T-helper 22 cell (primary cell): ENCODE measurements at regions not wholly inside any gene's neighbourhood (a gene's known extent, or its start where the extent isn't known, plus 50 kb on each side); places are given as distances from the start of the nearest gene placed in this dataset.
"Not testable (repeated sequence)": the region's sequence is repeated elsewhere in the genome, so short reads cannot be mapped to it uniquely, and the experiment has no call there.

ENCODE experiments used
- DNase-seq: peaks from one replicate; pipeline ENCODE4 v3.0.0-alpha.2; 2020; ENCODE audit warnings: low read depth

DNA sequence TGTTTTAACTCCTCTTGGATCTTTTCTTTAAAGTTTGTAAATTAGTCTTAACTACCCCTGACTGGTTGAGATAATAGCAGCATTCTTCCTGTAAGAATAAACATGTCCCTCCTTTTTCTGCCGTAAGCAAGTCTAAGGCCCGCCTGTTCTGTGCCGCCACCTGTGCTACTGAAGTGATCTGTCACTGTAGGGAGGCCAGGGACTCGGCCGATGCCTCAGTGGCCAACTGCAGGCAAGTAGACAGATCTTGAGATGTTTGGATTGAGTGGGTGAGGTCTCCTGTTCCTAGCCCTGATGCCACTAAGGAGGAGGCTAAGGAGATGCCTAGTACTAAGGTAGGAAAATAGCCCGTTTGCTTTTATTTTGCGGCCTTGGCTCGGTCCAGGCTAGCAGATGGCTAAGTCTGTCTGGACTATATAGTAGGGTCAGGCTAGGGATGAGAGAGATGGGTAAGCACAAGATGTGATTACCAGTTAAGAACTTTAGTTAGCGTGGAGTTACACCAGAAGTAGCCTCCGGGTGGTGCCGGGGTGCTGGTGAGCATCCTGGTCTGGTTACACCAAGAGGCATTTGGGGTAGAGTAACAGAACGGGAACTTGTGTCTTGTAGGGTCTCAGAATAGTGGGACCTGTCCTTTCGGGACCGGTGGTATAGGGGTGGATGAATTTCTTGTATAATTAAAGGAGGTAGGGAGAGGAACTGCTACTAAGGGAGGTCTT lies 584.2 kb downstream of the SUCLG1 start:
- DNase-seq: no peak

DNA sequence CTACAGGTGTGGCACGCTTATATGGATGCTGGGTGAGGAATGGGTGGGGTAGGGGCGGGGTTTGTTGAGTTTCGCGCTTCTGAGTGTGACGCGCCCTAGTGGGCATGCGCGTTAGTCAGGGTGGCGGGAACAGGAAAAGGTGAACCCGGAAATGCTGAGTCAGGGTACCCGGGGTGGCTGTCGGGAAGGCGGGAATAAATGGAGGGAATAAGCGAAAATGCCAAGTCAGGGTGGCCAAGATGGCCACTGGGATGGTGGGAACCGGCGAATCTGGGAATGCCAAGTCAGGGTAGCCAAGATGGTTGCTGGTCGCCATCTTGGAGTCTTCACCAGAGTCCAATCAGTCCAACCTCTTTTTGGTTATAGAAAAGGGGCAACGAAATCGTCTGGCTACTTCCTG lies 585.0 kb downstream of the SUCLG1 start:
- no peak for DNase-seq

DNA sequence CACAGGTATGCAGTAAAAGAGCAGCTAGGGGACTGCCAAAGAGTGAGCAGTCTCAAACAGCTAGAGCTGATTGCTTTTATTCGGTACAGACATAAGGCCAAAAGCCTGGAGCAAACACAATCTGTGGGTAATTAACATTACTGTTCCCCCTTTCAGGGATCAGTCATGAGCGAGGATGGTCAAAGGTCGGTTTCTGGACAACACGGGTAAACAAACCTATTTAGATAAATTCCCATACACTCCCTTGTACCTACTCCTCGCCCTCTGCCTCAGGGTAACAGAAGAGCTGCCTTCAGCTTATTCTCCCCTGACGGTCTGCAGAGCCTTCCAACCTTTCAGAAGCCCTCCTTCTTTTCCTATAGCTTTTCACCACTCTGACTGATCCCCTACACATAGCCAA lies 586.0 kb downstream of the SUCLG1 start:
- DNase-seq: no peak

DNA sequence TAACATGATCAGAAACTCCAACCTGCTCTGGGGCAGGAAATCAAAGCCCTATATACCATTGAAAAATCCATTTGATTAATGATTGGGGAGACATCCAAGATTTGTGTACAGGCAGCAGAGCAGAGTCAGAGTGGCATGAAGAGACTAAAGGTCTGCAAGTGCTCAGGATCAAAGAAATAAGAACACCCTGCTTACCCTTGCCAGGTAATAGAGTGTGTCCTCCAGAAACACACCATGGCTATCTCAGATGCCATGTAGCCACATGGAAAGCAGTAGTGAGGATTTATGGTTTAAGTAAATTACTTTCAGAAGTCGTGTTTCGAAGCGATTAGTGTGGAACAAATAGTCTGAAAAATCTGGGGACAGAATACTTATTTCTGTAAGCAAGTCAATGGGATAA lies 592.9 kb downstream of the SUCLG1 start:
- DNase-seq: no peak

DNA sequence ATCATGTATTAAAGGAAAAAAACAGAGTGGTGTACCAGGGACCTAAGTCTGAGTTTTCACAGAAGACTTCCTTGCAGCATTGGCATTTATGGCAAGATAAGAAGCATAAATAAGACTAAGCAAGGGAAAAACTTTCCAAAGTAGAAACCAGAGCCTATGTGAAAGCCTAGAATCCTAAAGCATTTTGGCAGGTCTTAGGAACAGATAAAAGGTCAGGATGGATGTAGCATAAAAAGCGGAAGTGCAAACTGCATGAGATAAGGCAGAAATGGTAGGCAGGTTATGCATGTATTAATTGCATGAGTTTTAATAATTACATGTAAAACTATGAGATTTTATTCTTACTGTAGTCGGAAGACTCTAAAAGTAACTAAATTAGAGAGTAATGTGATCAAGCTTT lies 596.5 kb downstream of the SUCLG1 start:
- DNase-seq: no peak

DNA sequence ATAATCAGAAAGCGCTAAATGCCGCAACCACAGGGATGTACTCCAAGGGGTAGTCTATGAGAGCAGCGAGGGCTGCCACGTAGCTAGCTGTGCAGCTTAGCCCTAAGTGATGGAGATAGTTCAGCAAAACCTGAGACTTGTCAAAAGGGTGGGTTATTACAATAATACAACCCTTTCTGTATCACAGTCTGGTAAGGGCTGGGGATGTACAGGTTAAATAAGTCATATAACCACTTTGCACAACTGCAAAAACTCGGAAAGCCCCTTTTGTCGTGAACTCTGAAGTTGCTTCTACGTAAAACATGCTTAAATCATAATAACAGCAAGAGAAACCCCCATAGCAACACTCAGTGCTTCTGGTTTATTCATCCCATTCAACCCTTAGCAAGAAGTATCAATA lies 598.8 kb downstream of the SUCLG1 start:
- no peak for DNase-seq

DNA sequence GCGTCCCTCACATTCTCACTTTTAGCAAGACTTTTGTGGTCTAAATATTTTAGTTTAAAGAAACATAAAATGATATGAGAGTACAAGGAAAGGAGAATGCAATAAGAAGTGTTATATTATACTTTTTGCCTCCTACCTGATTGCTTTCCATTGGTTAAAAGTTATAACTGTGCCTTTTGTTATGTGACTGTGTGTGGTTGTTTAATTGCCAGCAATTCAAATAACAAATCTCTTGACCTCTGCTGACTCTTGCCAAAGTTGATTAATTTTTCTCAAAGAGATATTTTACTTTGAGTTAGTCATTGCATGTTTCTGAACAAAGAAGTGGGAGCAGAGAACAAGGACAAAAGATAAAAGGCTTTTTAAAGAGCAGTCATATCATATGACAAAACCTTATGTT lies 599.5 kb downstream of the SUCLG1 start:
- DNase-seq: no peak

DNA sequence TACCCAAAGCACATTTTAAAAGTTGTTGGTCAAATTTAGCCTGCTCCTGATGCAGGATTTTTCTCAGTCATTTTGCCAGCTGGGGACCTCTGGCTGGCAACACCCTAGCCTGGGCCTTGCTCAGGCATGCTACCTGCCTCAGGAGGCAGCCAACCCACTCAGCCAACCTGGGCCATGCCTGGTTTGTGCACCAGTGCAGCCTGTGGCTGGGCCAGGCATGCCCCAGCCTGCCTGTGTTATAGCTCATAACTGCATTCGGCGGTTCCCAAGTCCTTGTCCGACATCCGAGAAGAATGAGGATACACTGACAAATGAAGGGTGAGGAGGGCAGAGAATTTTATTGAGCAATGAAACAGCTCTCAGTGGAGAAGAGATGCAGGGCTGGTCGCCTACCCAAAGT lies 608.0 kb downstream of the SUCLG1 start:
- no peak for DNase-seq

DNA sequence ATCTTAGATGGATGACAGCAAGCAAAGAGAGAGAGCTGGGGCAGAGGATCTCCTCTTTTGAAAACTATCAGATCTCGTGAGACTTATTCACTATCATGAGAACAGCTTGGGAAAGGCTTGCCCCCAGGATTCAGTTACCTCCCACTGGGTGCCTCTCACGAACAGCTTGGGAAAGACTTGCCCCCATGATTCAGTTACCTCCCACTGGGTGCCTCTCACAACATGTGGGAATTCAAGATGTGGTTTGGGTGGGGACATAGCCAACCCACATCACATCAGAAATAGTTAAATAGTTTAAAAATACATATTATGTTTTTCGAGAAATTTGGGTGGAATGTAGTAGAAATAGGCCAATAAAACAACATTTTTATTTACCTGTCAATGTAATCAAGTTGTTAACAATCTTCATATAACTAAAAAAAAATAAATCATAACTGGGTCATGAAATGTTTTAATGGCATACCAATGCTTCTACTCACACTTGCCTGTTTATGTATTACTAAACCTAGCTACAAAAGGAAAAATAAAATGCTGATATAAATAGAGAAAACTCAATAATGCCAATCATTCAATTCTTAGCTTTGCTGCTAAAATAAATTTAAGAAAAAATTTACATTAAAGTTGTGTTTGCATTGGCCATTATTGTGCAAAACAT lies 608.9 kb downstream of the SUCLG1 start:
- no peak for DNase-seq

DNA sequence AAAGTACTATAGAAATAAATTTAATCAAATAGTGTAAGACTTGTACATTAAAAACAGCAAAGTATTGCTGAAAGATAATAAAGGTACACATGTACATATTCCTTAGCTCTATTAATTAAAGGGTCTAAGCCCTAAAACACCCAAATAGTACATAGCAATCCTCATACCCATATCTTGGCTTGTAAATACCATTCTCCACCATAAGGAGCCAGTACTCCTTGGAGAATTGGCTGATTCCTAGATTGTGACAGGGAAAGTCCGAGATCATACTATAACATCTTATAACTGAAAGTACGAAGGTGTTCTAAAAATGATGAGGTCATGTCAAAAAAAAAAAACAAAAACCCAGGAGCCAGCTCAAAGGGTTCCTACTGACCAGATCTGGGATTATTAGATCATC lies 614.6 kb downstream of the SUCLG1 start:
- DNase-seq: no peak

DNA sequence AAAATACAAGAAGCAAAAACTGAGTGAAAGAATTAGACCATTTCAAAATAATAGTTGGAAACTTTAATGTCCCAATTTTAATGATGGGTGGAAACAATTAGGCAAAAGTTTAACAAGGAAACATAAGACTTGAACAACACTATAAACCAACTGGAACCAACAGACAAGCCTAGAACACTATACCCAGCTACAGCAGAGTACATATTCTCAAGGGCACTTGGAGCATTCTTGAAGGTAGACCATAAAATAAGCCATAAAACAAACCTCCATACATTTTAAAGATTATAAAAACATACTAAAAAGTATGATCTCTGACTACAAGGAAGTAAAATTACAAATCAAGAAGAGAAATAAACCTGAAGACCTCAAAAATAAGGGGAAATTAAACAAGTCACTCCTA lies 616.7 kb downstream of the SUCLG1 start:
- no peak for DNase-seq

DNA sequence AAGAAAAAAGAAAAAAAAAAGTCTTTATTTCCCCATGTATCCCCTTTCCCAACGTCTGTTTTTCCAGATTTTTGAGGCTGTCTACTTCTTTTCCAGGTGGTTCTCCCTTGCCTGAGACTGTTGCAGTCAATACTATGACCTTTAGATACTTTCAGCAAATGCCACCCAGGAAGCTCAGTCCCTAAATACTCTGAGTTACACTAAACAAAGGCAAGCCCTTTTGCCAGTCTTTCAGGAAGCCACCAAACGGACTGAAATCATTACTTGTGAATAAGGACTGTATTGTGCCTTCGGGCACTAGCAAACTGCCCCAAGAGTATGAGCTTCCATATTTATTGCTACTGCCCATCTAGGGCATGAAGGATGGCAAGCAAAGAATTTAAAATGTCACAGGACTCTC lies 621.3 kb downstream of the SUCLG1 start:
- no peak for DNase-seq

DNA sequence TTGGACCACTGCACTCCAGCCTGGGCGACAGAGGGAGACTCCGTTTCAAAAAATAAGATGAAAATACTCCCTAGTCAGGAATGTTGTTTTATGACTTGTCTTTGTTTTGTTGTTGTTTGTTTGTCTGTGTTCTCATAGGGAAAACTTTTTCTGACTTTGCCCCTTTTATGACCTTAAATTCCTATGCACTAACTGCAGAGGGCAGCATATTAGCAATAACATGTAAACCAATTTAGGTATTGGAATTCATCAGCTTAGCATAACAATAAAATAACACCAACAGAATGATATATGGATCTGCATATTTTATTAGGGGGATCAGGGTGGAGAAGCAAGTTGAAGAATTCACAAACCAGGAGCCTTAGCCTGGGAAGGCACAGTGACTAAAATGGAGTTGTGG lies 631.5 kb downstream of the SUCLG1 start:
- DNase-seq: no peak

DNA sequence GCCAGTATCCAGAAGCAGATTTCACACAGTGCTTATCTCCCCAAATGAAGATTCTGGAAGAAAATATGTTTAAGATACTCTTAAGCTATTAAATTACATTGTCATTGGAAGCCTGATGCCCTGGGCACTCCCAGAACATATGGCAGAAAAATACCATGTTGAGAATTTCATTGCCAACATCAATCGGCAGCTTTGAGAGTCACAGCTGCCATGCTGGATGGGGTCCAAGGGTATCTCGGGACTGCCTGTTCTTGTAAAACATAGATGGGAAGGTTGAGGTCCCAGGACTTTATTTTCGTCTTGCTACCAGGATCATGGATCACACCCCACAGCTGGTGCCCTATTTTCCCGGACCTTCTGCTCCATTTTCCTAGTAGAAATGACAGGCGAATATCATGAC lies 632.5 kb downstream of the SUCLG1 start:
- DNase-seq: no peak

DNA sequence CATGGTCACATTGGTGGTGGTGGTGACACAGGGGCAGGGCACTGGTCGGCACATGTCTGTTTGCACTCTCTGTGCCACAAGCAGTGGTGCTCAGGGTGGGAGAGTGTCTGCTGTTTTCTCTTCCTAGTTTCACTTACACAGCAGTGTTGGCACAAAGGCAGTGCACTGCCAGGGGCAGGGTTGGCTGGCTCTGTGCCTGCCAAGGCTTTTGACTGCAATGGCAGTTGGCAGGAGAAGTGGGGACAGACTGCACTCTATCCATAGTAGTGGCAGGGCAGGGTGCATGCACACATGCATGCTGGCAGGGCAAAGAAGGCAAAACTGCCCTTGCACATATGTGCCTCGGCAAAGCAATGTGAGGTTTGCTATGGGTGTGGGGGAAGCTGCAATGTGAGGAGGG lies 635.9 kb downstream of the SUCLG1 start:
- DNase-seq: no peak

DNA sequence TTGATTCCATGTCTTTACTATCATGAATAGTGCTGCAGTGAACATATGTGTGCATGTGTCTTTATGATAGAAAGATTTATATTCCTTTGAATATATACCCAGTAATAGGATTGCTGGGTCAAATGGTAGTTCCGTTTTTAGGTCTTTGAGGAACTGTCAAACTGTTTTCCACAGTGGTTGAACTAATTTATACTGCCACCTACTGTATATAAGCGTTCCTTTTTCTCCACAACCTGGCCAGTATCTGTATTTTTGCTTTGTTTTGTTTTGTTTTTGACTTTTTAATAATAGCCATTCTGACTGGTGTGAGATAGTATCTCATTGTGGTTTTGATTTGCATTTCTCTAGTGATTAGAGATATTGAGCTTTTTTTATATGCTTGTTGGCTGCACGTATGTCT lies 641.6 kb downstream of the SUCLG1 start:
- no peak for DNase-seq

DNA sequence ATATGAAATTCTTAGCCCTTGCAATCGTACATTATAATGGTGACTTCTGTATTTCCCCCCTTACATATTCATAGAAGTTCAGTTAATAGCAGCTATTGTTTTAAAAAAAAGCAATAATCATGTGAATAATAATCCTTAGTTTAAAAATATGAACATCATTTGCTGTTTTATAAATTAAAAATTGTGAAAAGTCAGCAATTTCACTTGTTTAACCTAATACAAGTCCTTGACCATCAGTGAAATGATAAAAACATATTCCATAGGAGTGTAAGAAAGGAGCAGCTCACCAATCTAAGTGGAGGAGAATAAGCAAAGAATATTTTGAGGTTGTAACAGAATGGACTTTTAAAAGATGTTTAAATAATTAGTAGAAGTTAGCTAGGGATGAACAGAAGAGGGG lies 650.2 kb downstream of the SUCLG1 start:
- no peak for DNase-seq

DNA sequence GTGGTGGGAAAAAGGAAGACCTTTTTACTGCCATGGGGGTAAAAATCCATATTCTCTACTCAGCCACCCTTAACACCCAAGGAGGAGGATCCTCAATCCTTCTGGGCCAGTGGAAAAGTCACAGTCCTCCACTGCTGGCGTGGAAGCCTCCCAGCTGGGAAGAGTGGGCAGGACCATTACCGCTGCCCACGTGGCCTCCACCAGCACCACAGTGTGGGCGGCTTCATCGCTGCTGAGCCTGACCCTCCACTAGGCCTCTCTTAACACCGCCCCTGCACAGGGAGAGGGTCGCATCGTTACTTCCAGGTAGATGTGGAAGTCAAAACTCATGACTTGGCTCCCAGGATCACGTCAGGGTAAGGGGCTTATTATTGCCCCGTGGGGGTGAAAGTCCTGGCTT lies 656.5 kb downstream of the SUCLG1 start:
- no peak for DNase-seq

DNA sequence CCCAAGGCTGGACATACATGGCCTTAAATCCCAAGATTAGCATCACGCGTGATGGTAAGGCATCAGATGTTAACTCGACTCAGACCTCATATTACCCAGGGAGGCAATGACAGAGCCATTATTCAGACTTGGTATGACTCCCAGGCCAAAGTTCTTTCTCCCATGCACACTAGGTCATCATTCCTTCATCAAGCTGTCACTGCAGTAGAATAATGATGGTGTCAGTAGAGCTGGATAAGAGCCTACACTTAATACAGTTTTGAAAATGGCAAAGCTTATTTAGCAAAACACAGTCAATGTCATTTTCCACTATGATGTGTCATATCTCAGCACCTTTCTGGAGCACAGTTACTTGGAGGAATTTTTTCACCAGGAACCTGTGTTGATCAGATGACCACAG lies 663.3 kb downstream of the SUCLG1 start:
- DNase-seq: no peak

DNA sequence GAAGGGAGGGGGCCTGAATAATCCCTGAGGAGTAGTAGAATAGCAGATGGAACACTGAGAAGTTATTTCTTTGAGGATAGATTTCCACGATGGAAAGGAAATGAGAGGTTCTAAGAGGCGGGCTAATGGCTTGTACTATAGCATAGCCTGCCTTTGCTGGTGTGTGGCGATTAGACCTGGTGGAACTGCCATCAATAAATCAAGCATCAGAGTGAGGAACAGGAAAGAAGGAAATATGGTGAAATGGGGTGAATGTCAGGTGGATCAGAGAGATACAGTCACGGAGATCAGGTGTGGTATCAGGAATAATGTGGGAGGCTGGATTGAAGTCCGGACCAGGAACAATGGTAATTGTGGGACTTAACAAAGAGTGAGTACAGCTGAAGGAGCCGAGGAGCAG lies 668.6 kb downstream of the SUCLG1 start:
- DNase-seq: not testable (repeated sequence)

DNA sequence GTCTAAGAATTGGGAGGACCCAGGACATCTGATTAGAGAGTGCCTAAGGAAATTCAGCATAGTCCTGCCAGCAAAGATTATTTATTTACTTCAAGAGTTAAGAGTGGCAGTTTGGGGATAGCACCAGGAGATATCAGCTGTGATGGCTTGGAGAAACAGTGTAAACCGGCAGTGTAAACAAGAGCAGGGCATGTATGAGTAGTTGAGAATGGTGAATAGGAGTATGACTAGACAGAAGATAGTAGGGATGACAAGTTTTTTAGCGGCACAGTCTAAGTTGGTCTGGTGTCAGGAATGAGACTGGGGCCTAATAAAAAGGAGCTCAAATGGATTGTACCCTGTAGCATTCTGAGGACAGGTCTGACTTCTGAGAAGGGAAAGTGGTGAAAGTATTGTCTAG lies 669.4 kb downstream of the SUCLG1 start:
- not testable (repeated sequence) for DNase-seq

DNA sequence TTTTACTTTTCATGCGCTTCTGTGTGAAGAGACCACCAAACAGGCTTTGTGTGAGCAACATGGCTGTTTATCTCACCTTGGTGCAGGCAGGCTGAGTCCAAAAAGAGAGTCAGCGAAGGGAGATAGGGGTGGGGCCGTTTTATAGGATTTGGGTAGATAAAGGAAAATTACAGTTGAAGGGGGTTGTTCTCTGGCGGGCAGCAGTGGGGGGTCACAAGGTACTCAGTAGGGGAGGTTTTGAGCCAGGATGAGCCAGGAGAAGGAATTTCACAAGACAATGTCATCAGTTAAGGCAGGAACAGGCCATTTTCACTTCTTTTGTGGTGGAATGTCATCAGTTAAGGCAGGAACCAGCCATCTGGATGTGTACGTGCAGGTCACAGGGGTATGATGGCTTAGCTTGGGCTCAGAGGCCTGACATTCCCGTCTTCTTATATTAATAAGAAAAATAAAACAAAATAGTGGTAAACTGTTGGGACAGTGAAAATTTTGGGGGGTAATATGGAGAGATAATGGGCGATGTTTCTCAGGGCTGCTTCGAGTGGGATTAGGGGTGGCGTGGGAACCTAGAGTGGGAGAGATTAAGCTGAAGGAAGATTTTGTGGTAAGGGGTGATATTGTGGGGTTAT lies 670.0 kb downstream of the SUCLG1 start:
- DNase-seq: not testable (repeated sequence)

DNA sequence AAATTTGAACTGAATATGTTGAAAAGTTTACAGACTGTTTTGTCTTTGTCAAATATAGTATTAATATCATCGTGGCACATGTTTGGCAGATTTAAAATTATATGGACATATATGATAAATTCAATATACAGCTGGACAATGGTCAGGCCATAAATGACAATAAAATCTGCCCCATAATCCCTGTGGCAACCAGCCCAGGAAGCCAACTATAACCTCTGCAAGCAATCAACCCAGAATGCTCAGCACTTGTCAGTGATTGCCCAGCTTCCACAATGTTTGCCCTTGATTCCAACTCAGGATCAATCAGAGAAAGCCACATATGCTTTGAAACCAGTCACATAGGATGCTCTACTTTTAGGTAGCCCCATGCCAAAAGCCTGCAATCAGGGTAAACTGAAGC lies 671.9 kb downstream of the SUCLG1 start:
- no peak for DNase-seq

DNA sequence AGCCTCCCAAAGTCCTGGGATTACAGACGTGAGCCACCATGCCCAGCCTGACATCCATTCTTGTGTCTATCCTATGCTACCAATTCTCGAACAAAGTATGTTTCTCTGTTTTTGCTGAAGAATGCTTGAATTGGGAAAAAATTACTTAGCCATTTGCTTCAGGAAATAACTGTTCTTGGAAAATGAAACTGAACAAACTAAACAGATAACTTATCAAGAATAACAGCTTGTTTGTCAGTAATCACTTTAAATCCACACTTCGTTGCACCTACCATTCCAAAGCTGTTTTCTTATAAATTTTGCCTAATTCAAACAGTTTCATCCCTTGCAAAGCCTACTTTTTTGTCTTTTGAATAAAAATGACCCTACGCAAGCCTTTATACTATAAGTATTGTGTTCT lies 672.9 kb downstream of the SUCLG1 start:
- no peak for DNase-seq
